ENCODE measurements at regions not wholly inside any gene's neighbourhood (a gene's known extent, or its start where the extent isn't known, plus 50 kb on each side); places are given as distances from the start of the nearest gene placed in this dataset.

DNA sequence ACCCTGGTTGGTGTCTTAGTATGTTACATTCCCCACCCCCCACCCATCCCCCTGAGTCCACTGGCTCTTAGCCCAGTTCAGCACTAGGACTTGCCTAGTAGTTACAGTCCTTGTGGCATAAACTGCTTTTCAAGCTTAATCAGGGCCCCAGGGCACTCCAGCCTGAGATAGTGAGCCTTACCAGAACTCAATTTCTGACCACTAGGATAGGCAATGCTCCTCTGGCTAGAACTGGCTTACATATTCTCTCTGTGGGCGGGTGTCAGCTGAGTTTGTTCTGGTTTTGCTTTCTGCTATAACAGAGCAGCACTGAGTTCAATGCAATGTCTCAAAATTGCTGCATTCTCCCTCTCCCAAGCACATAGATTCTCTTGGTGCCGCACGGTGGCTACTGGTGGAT is 391.4 kb upstream of the DIPK2B start:
- TF ChIP-seq, protein P1, sequence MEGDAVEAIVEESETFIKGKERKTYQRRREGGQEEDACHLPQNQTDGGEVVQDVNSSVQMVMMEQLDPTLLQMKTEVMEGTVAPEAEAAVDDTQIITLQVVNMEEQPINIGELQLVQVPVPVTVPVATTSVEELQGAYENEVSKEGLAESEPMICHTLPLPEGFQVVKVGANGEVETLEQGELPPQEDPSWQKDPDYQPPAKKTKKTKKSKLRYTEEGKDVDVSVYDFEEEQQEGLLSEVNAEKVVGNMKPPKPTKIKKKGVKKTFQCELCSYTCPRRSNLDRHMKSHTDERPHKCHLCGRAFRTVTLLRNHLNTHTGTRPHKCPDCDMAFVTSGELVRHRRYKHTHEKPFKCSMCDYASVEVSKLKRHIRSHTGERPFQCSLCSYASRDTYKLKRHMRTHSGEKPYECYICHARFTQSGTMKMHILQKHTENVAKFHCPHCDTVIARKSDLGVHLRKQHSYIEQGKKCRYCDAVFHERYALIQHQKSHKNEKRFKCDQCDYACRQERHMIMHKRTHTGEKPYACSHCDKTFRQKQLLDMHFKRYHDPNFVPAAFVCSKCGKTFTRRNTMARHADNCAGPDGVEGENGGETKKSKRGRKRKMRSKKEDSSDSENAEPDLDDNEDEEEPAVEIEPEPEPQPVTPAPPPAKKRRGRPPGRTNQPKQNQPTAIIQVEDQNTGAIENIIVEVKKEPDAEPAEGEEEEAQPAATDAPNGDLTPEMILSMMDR (conservative IDR thresholded peaks at IDR 0.05; ENCODE audit: low read depth, low read length) = no peak
- no peak for DNase-seq (ENCODE audit: low read depth)
- no peak overlapping the region for H3K4me3 ChIP-seq (ENCODE audit: low read length)

DNA sequence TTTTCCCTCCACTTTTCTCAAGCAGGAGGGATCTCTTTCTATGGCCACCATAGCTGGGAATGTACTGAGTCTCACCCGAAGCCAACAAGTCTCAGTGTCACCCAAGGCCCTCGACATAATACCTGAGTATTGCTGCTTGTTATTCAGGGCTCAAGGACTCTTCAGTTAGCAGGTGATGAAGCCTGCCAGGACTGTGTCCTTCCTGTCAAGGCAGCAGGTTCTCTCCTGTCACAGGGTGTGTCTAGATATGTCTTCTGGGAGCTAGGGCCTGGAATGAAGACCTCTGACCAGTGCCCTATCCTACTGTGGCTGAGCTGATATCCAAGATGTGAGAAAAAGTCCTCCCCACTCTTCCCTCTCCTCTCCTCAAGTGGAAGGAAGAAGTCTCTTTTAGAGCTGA is 391.0 kb upstream of the DIPK2B start:
- TF ChIP-seq, protein P1 (conservative IDR thresholded peaks at IDR 0.05; ENCODE audit: low read depth, low read length) = no peak
- no peak overlapping the region for H3K4me3 ChIP-seq (ENCODE audit: low read length)
- no peak for DNase-seq (ENCODE audit: low read depth)

DNA sequence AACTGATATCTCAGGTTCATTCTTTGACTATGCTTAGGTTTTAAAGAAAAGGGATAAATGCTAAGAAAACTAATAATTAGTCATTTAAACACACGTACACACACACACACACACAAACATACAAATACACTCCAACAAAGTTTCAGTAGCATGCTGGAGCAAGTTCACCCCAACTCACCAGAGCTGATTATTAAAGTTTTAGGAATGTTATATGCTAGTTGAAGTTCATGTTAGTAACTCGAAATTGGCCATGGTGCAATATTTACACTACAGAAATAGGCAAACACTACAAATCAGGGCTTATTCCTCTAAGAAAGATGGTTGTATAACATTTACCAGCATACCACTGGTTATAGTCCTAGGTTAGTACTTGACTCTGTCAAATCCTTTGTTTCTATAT is 384.0 kb upstream of the DIPK2B start:
- no peak for DNase-seq (ENCODE audit: low read depth)
- H3K4me3 ChIP-seq (ENCODE audit: low read length) = no peak overlapping the region
- TF ChIP-seq, protein P1 (conservative IDR thresholded peaks at IDR 0.05; ENCODE audit: low read depth, low read length) = no peak

DNA sequence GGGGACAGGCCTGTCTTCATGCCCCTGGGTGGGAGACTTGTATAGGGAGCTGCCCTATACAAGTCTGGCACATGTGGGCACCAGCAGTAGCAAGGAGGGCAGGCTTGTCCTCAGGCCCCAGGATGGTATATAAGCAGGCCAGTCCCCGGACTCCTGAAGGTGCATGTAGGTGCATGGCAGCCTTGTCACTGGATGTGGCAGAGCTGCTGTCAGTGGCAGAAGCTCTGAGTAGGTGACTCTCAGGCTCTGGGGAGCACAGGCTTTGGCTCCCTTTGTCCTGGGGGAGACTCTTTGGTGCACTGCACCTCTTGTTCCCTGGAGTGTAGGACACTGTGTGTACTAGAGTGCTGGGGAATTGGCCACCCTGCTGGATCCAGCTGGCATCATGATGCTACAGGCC is 376.7 kb upstream of the DIPK2B start:
- TF ChIP-seq, protein P1 (conservative IDR thresholded peaks at IDR 0.05; ENCODE audit: low read depth, low read length) = no peak

DNA sequence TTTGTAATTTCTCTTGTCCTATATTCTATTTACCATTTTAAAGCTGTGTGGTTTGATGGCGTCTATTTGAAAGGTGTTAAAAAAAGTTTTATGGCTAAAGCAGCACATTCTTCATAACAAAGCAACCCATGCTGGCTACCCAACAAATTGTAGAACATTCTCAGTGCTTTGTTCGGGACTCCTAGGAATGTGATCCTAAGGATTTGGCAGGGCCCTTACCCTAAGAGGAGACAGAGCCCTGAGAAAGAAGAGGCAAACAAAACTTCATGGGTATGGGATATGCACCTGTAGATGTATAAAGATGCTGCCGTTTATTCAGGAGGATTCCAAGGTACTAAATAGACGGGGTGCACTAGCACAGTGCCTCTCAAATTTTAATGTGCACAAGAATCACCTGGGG is 370.8 kb upstream of the DIPK2B start:
- TF ChIP-seq, protein P1 (conservative IDR thresholded peaks at IDR 0.05; ENCODE audit: low read depth, low read length) = no peak
- no peak for DNase-seq (ENCODE audit: low read depth)

More for the DNA sequence above, 376.7 kb upstream of the DIPK2B start:
- DNase-seq (ENCODE audit: low read depth) = no peak
- no peak overlapping the region for H3K4me3 ChIP-seq (ENCODE audit: low read length)

DNA sequence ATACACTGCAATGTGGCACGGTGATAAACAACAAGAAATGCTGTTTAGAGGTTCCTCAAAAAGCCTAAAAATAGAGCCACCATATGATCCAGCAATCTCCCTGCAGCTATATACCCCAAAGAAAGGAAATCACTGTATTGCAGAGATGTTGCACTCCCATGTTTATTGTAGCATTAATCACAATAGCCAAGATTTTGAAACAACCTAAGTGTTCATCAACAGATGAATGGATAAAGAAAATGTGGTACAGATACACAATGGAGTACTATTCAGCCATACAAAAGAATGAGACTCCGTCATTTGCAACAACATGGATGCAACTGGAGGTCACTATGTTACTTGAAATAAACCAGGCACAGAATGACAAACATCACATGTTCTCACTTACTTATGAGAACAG is 365.8 kb upstream of the DIPK2B start:
- H3K4me3 ChIP-seq (ENCODE audit: low read length) = no peak overlapping the region
- TF ChIP-seq, protein P1 (conservative IDR thresholded peaks at IDR 0.05; ENCODE audit: low read depth, low read length) = no peak
- no peak for DNase-seq (ENCODE audit: low read depth)

More for the DNA sequence above, 370.8 kb upstream of the DIPK2B start:
- H3K4me3 ChIP-seq (ENCODE audit: low read length) = no peak overlapping the region

DNA sequence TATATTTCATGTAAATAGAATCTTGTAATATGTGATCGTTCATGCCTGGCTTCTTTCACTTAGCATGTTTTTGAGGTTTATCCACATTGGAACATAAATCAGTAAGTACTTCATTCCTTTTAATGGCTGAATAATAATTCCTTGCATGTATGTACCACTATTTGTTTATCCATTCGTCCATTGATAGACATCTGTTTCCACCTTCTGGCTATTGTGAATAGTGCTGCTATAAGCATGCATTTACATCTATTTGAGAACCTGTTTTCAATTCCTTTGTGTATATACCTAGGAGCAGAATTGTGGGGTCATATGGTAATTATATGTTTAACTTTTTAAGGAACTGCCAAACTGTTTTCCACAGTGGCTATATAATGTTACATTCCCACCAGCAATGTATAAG is 356.7 kb upstream of the DIPK2B start:
- H3K4me3 ChIP-seq (ENCODE audit: low read length) = no peak overlapping the region
- DNase-seq (ENCODE audit: low read depth) = no peak
- TF ChIP-seq, protein P1 (conservative IDR thresholded peaks at IDR 0.05; ENCODE audit: low read depth, low read length) = peak; percentile 12
